ENCODE measurements at regions not wholly inside any gene's neighbourhood (a gene's known extent, or its start where the extent isn't known, plus 50 kb on each side); places are given as distances from the start of the nearest gene placed in this dataset.

DNA sequence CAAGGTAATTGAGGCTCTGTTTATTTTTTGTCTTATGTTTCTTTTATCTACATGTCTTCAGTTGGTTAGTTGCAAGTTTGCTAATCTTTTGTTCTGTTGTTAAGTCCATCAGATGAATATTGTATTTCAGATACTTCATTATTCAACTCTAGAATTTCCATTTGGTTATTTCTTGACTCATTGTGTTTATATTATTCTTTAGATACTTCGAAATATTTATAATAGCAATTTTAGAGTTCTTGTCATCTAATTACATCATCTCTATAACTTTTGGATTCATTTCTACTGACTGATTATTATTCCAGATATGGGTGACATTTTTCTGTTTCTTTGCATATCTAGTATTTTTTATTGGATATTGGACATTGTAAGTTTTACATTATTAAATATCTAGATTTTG, 405.6 kb downstream of the PLPP3 start:
- ChIA-PET POLR2A (no interaction called here), CTCF (ENCODE audit: unreplicated experiment) (no interaction called here)
- Histone ChIP-seq H3K27ac (ENCODE audit: low read depth, low read length, poor library complexity, severe bottlenecking) (no peak overlapping the region), H3K79me2 (ENCODE audit: insufficient read depth, low read depth, low read length) (no peaks in the 10 kb centered on the region), H3K4me3 (ENCODE audit: low read depth, low read length, poor library complexity, severe bottlenecking) (no peak overlapping the region), H3K9me3 (ENCODE audit: low read length) (no peaks in the 10 kb centered on the region), H3K4me1 (ENCODE audit: insufficient read depth, low read length, poor library complexity, severe bottlenecking) (no peaks in the 10 kb centered on the region), H3K9me2 (ENCODE audit: insufficient read depth, low read length) (no peaks in the 10 kb centered on the region), H4K20me1 (ENCODE audit: insufficient read depth, low read length) (no peaks in the 10 kb centered on the region), H2AFZ (ENCODE audit: low read length) (no peak overlapping the region), H3K36me3 (ENCODE audit: insufficient read depth, low read length) (no peaks in the 10 kb centered on the region), H3K4me2 (ENCODE audit: low read length) (no peak overlapping the region)
- TF ChIP-seq, protein P1, sequence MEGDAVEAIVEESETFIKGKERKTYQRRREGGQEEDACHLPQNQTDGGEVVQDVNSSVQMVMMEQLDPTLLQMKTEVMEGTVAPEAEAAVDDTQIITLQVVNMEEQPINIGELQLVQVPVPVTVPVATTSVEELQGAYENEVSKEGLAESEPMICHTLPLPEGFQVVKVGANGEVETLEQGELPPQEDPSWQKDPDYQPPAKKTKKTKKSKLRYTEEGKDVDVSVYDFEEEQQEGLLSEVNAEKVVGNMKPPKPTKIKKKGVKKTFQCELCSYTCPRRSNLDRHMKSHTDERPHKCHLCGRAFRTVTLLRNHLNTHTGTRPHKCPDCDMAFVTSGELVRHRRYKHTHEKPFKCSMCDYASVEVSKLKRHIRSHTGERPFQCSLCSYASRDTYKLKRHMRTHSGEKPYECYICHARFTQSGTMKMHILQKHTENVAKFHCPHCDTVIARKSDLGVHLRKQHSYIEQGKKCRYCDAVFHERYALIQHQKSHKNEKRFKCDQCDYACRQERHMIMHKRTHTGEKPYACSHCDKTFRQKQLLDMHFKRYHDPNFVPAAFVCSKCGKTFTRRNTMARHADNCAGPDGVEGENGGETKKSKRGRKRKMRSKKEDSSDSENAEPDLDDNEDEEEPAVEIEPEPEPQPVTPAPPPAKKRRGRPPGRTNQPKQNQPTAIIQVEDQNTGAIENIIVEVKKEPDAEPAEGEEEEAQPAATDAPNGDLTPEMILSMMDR (conservative IDR thresholded peaks at IDR 0.05; ENCODE audit: low read length): no peak
- TF ChIP-seq EZH2phosphoT487 (IDR thresholded peaks at IDR 0.05; ENCODE audit: borderline replicate concordance, low read depth, low read length): no peak
- intact Hi-C loops (cut with micrococcal nuclease; ENCODE audit: unreplicated experiment): no loop called here
- no TSS peak for BruUV-seq (replicated peaks)
- no peak for DNase-seq (ENCODE audit: low spot score)

DNA sequence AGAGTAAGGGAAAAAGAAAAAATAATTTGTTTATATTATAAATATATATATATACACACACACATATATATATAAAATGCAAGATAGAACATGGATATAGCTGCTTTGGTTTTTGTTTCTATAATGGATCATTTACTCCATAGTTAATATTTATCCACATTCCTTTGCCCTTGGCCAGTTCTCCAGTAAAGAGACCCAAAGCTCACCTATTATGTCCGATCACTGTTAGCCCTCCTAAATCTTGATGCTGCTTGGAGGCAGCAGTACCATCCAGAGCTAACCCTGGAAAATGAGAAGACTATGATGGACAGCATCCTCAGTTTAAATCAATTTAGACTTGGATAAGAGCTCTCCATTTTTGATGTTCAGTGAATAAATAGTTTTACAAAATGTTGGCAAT, 407.7 kb downstream of the PLPP3 start:
- Histone ChIP-seq H3K4me3 (ENCODE audit: low read depth, low read length, poor library complexity, severe bottlenecking) (no peak overlapping the region), H3K4me1 (ENCODE audit: insufficient read depth, low read length, poor library complexity, severe bottlenecking) (no peaks in the 10 kb centered on the region), H4K20me1 (ENCODE audit: insufficient read depth, low read length) (no peaks in the 10 kb centered on the region), H3K9me3 (ENCODE audit: low read length) (no peaks in the 10 kb centered on the region), H3K27ac (ENCODE audit: low read depth, low read length, poor library complexity, severe bottlenecking) (no peak overlapping the region), H2AFZ (ENCODE audit: low read length) (no peak overlapping the region), H3K79me2 (ENCODE audit: insufficient read depth, low read depth, low read length) (no peaks in the 10 kb centered on the region), H3K9me2 (ENCODE audit: insufficient read depth, low read length) (no peaks in the 10 kb centered on the region), H3K4me2 (ENCODE audit: low read length) (no peak overlapping the region), H3K36me3 (ENCODE audit: insufficient read depth, low read length) (no peaks in the 10 kb centered on the region)
- ChIA-PET POLR2A (no interaction called here), CTCF (ENCODE audit: unreplicated experiment) (no interaction called here)
- no peak for DNase-seq (ENCODE audit: low spot score)
- no peak for TF ChIP-seq EZH2phosphoT487 (IDR thresholded peaks at IDR 0.05; ENCODE audit: borderline replicate concordance, low read depth, low read length)
- TF ChIP-seq, protein P1 (conservative IDR thresholded peaks at IDR 0.05; ENCODE audit: low read length): no peak
- no TSS peak for BruUV-seq (replicated peaks)
- intact Hi-C loops (cut with micrococcal nuclease; ENCODE audit: unreplicated experiment): no loop called here

DNA sequence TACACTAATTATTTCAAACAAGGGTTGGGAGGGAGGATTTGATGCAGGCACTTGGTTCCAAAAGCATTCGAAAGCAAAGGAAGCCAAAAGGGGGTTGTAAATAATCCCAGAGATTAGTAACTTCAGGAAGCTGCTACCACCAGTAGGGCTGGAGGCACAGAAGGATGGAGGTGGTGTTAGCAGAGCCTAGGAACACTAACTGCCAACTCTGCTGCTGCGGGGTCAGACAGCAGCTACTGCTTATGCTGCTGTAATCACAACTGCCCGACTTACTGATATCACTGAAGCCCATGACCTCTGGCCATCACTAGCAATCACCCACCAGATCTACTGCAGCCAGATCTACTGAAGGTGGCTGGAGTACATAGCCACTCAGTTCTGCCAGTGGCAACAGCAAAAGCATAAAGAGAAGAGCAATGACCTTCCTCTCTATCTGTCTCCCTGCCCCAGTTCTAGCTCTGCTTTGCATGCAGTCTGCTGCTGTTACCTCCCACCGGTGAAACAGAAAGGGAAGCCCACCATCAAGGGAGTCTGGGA, 408.5 kb downstream of the PLPP3 start:
- no peak for DNase-seq (ENCODE audit: low spot score)
- Histone ChIP-seq H3K27ac (ENCODE audit: low read depth, low read length, poor library complexity, severe bottlenecking) (no peak overlapping the region), H3K4me2 (ENCODE audit: low read length) (no peak overlapping the region), H3K9me3 (ENCODE audit: low read length) (no peaks in the 10 kb centered on the region), H2AFZ (ENCODE audit: low read length) (no peak overlapping the region), H3K79me2 (ENCODE audit: insufficient read depth, low read depth, low read length) (no peaks in the 10 kb centered on the region), H3K4me1 (ENCODE audit: insufficient read depth, low read length, poor library complexity, severe bottlenecking) (no peaks in the 10 kb centered on the region), H3K9me2 (ENCODE audit: insufficient read depth, low read length) (no peaks in the 10 kb centered on the region), H4K20me1 (ENCODE audit: insufficient read depth, low read length) (no peaks in the 10 kb centered on the region), H3K4me3 (ENCODE audit: low read depth, low read length, poor library complexity, severe bottlenecking) (no peak overlapping the region), H3K36me3 (ENCODE audit: insufficient read depth, low read length) (no peaks in the 10 kb centered on the region)
- ChIA-PET CTCF (ENCODE audit: unreplicated experiment) (no interaction called here), POLR2A (no interaction called here)
- no TSS peak for BruUV-seq (replicated peaks)
- intact Hi-C loops (cut with micrococcal nuclease; ENCODE audit: unreplicated experiment): no loop called here
- TF ChIP-seq EZH2phosphoT487 (IDR thresholded peaks at IDR 0.05; ENCODE audit: borderline replicate concordance, low read depth, low read length): no peak
- TF ChIP-seq, protein P1 (conservative IDR thresholded peaks at IDR 0.05; ENCODE audit: low read length): no peak
